CD14-positive monocyte (primary cell): ENCODE measurements at regions not wholly inside any gene's neighbourhood (a gene's known extent, or its start where the extent isn't known, plus 50 kb on each side); places are given as distances from the start of the nearest gene placed in this dataset.

Experiments
- DNase-seq, 3 donors: peaks; one replicate each; pipeline ENCODE4 v3.0.0-alpha.2; 2011 to 2022
- H2AFZ ChIP-seq: 2 replicates; pipeline ENCODE4 v1.6.0; 2012; ENCODE audit warnings: mild to moderate bottlenecking, low read depth, low read length, inconsistent platforms; ENCODE audit not compliant: insufficient read depth, poor library complexity, severe bottlenecking
- H3K27ac ChIP-seq, 2 donors: 1 replicate in 1 of 2; 2 replicates in 1 of 2; pipeline ENCODE4 v1.5.1; 2012 to 2013; ENCODE audit warnings: low read length in 2 of 2, control low read depth in 1 of 2, inconsistent platforms in 1 of 2, low read depth in 1 of 2, mild to moderate bottlenecking in 1 of 2
- H3K27me3 ChIP-seq, 2 donors: one replicate each; pipeline versions ENCODE4 v1.6.0 to v1.6.1; 2011 to 2013; ENCODE audit warnings: low read length in 2 of 2; ENCODE audit not compliant: control insufficient read depth in 2 of 2, insufficient read depth in 2 of 2
- H3K36me3 ChIP-seq, 2 donors: replicated peaks in 1 of 2; 1 replicate in 1 of 2; 2 replicates in 1 of 2; pipeline versions ENCODE4 v1.5.1 to v1.6.1; 2012 to 2013; ENCODE audit warnings: low read length in 2 of 2, control low read depth in 1 of 2, inconsistent platforms in 1 of 2, mild to moderate bottlenecking in 1 of 2; ENCODE audit not compliant: insufficient read depth in 2 of 2, control insufficient read depth in 1 of 2
- H3K4me1 ChIP-seq, 2 donors: 1 replicate in 1 of 2; 2 replicates in 1 of 2; pipeline versions ENCODE4 v1.5.1 to v1.6.1; 2012 to 2013; ENCODE audit warnings: low read length in 2 of 2, control low read depth in 1 of 2, inconsistent platforms in 1 of 2, mild to moderate bottlenecking in 1 of 2, moderate library complexity in 1 of 2; ENCODE audit not compliant: insufficient read depth in 2 of 2, control insufficient read depth in 1 of 2
- H3K4me2 ChIP-seq: replicated peaks from 2 replicates; pipeline ENCODE3; 2012; ENCODE audit warnings: low read length, moderate library complexity, mild to moderate bottlenecking; ENCODE audit not compliant: poor library complexity, severe bottlenecking; ENCODE audit errors: extremely low read depth
- H3K4me3 ChIP-seq, 3 experiments: fragments of 200-600 bp in 1 of 3; sonication (generic) in 1 of 3; replicated peaks in 1 of 3; 1 replicate in 2 of 3; 2 replicates in 1 of 3; pipeline ENCODE4 v1.5.1; 2011 to 2013; ENCODE audit warnings: low read length in 3 of 3, mild to moderate bottlenecking in 3 of 3, control low read depth in 2 of 3, low read depth in 2 of 3, inconsistent platforms in 1 of 3, moderate library complexity in 1 of 3
- H3K79me2 ChIP-seq: 2 replicates; pipeline ENCODE4 v1.6.0; 2012; ENCODE audit warnings: mild to moderate bottlenecking, control low read depth, inconsistent platforms, low read length, moderate library complexity; ENCODE audit not compliant: insufficient read depth
- H3K9ac ChIP-seq: 2 replicates; pipeline ENCODE4 v1.6.0; 2017; ENCODE audit warnings: low read length, mild to moderate bottlenecking; ENCODE audit not compliant: insufficient read depth, poor library complexity, severe bottlenecking
- H3K9me3 ChIP-seq, 2 donors: replicated peaks in 1 of 2; 1 replicate in 1 of 2; 2 replicates in 1 of 2; pipeline versions ENCODE4 v1.5.1 to v1.6.1; 2012 to 2013; ENCODE audit warnings: low read length in 2 of 2, control low read depth in 1 of 2; ENCODE audit not compliant: control insufficient read depth in 1 of 2, insufficient read depth in 1 of 2
- H4K20me1 ChIP-seq: 2 replicates; pipeline ENCODE4 v1.6.0; 2012; ENCODE audit warnings: mild to moderate bottlenecking, low read length, control low read depth, moderate library complexity; ENCODE audit not compliant: insufficient read depth
- H3K27ac Mint-ChIP-seq, 7 donors: one replicate each; pipeline ENCODE4 v1.8.0; 2020; ENCODE audit warnings: mild to moderate bottlenecking in 7 of 7, mixed read lengths in 7 of 7, moderate library complexity in 6 of 7, inconsistent platforms in 2 of 7
- H3K27me3 Mint-ChIP-seq, 3 donors: one replicate each; pipeline ENCODE4 v1.8.0; 2021 to 2022; ENCODE audit warnings: low read depth in 3 of 3, mild to moderate bottlenecking in 3 of 3, mixed read lengths in 3 of 3, moderate library complexity in 3 of 3, inconsistent platforms in 1 of 3
- H3K36me3 Mint-ChIP-seq, 2 donors: one replicate each; pipeline ENCODE4 v1.8.0; 2020; ENCODE audit warnings: mixed read lengths in 2 of 2, inconsistent platforms in 1 of 2, mild to moderate bottlenecking in 1 of 2
- H3K4me1 Mint-ChIP-seq: one replicate; pipeline ENCODE4 v1.8.0; 2020; ENCODE audit warnings: mild to moderate bottlenecking, mixed read lengths
- H3K4me3 Mint-ChIP-seq, 2 donors: one replicate each; pipeline ENCODE4 v1.8.0; 2020; ENCODE audit warnings: mild to moderate bottlenecking in 2 of 2, mixed read lengths in 2 of 2, moderate library complexity in 1 of 2
- H3K9me3 Mint-ChIP-seq, 7 donors: one replicate each; pipeline ENCODE4 v1.8.0; 2020 to 2022; ENCODE audit warnings: mixed read lengths in 7 of 7, mild to moderate bottlenecking in 6 of 7, moderate library complexity in 6 of 7, inconsistent platforms in 2 of 7
- CTCF ChIP-seq: fragments of 200-600 bp; IDR thresholded peaks from one replicate; pipeline ENCODE4 v1.8.0; 2022; ENCODE audit warnings: antibody characterized with exemption, mild to moderate bottlenecking
- WGBS: methylation state at CpG from one replicate; pipeline ENCODE4 v1.1.5; 2013; ENCODE audit warnings: missing lambda C conversion rate; ENCODE audit not compliant: insufficient coverage; 5-methylcytosine and 5-hydroxymethylcytosine counted together
- intact Hi-C, 2 donors: fragments of 100-400 bp; cut with micrococcal nuclease; formaldehyde crosslinking; loops; one replicate each; pipeline versions ENCODE4 v1.15.0 to v1.15.1; 2023

GRCh38 chr6:104532462-104532861 is 327.3 kb downstream of the HACE1 start:
- intact Hi-C loops, result no loop called here
- peaks cover 2 to 5% (median 4%) of the 10 kb centered on the region in 3 donors for H3K27me3 Mint-ChIP-seq

GRCh38 chr6:104531646-104532045 is 328.1 kb downstream of the HACE1 start:
- DNase-seq, result no peak
- intact Hi-C loops, result no loop called here
- Histone ChIP-seq H3K4me2 (no peak overlapping the region), H3K9me3 (no peaks in the 10 kb centered on the region), H4K20me1 (no peaks in the 10 kb centered on the region), H2AFZ (no peak overlapping the region), H3K27ac (no peak overlapping the region), H3K4me1 (peaks cover 0 to 6% of the 10 kb centered on the region in 2 donors), H3K27me3 (no peaks in the 10 kb centered on the region), H3K9ac (no peak overlapping the region), H3K4me3 (no peak overlapping the region), H3K36me3 (no peaks in the 10 kb centered on the region), H3K79me2 (no peaks in the 10 kb centered on the region)
- Mint-ChIP-seq H3K36me3 (no peaks in the 10 kb centered on the region), H3K4me3 (no peak overlapping the region), H3K4me1 (peaks cover 14% of the 10 kb centered on the region), H3K27ac (no peak overlapping the region), H3K9me3 (peaks cover 0 to 2% (median 0%) of the 10 kb centered on the region in 7 donors), H3K27me3 (peaks cover 2 to 5% (median 4%) of the 10 kb centered on the region in 3 donors)
- no peak for TF ChIP-seq CTCF
- WGBS, result no CpG with 5 or more reads among the region's 1 CpG

More at GRCh38 chr6:104532462-104532861, 327.3 kb downstream of the HACE1 start:
- H3K9me3 Mint-ChIP-seq, result peaks cover 0 to 2% (median 0%) of the 10 kb centered on the region in 7 donors
- no peak overlapping the region for H3K4me3 Mint-ChIP-seq
- H3K4me1 Mint-ChIP-seq, result peaks cover 8% of the 10 kb centered on the region
- H3K9ac ChIP-seq, result no peak overlapping the region
- H3K27ac Mint-ChIP-seq, result no peak overlapping the region
- H4K20me1 ChIP-seq, result no peaks in the 10 kb centered on the region
- TF ChIP-seq CTCF, result no peak
- no peak overlapping the region for H3K27ac ChIP-seq
- H3K9me3 ChIP-seq, result no peaks in the 10 kb centered on the region
- no peaks in the 10 kb centered on the region for H3K27me3 ChIP-seq
- DNase-seq, result no peak
- H3K79me2 ChIP-seq, result no peaks in the 10 kb centered on the region
- no peaks in the 10 kb centered on the region for H3K36me3 Mint-ChIP-seq
- 0% methylated on average over 1 of the region's 3 CpGs for WGBS
- H3K4me1 ChIP-seq, result peaks cover 0 to 2% of the 10 kb centered on the region in 2 donors
- no peak overlapping the region for H2AFZ ChIP-seq
- no peak overlapping the region for H3K4me2 ChIP-seq
- no peak overlapping the region for H3K4me3 ChIP-seq
- H3K36me3 ChIP-seq, result no peaks in the 10 kb centered on the region
